ENCODE measurements at regions not wholly inside any gene's neighbourhood (a gene's known extent, or its start where the extent isn't known, plus 50 kb on each side); places are given as distances from the start of the nearest gene placed in this dataset.

- TF ChIP-seq REST (IDR thresholded peaks at IDR 0.05; ENCODE audit: unreplicated experiment) (no peak), EZH2 (IDR thresholded peaks at IDR 0.05; ENCODE audit: low read depth, unreplicated experiment) (no peak)
- TF ChIP-seq, protein P1, sequence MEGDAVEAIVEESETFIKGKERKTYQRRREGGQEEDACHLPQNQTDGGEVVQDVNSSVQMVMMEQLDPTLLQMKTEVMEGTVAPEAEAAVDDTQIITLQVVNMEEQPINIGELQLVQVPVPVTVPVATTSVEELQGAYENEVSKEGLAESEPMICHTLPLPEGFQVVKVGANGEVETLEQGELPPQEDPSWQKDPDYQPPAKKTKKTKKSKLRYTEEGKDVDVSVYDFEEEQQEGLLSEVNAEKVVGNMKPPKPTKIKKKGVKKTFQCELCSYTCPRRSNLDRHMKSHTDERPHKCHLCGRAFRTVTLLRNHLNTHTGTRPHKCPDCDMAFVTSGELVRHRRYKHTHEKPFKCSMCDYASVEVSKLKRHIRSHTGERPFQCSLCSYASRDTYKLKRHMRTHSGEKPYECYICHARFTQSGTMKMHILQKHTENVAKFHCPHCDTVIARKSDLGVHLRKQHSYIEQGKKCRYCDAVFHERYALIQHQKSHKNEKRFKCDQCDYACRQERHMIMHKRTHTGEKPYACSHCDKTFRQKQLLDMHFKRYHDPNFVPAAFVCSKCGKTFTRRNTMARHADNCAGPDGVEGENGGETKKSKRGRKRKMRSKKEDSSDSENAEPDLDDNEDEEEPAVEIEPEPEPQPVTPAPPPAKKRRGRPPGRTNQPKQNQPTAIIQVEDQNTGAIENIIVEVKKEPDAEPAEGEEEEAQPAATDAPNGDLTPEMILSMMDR (conservative IDR thresholded peaks at IDR 0.05; ENCODE audit: low read depth in 2 of 2), result no peak
These were observed 157.3 kb upstream of the DDHD1 start for GRCh38 chr14:53310412-53310811.

All from GM23338 (cell line).